ENCODE measurements at regions not wholly inside any gene's neighbourhood (a gene's known extent, or its start where the extent isn't known, plus 50 kb on each side); places are given as distances from the start of the nearest gene placed in this dataset.

- TF ChIP-seq, protein P1, sequence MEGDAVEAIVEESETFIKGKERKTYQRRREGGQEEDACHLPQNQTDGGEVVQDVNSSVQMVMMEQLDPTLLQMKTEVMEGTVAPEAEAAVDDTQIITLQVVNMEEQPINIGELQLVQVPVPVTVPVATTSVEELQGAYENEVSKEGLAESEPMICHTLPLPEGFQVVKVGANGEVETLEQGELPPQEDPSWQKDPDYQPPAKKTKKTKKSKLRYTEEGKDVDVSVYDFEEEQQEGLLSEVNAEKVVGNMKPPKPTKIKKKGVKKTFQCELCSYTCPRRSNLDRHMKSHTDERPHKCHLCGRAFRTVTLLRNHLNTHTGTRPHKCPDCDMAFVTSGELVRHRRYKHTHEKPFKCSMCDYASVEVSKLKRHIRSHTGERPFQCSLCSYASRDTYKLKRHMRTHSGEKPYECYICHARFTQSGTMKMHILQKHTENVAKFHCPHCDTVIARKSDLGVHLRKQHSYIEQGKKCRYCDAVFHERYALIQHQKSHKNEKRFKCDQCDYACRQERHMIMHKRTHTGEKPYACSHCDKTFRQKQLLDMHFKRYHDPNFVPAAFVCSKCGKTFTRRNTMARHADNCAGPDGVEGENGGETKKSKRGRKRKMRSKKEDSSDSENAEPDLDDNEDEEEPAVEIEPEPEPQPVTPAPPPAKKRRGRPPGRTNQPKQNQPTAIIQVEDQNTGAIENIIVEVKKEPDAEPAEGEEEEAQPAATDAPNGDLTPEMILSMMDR (IDR thresholded peaks at IDR 0.05; ENCODE audit: low read length), result no peak
- TF ChIP-seq EZH2 (IDR thresholded peaks at IDR 0.05; ENCODE audit: borderline replicate concordance, low read length), result no peak
Measured at GRCh38 chr5:93342563-93343061, 238.4 kb downstream of the NR2F1-AS1 start.

Data from OCI-LY1 (cell line).